HepG2 (cell line): ENCODE measurements at regions not wholly inside any gene's neighbourhood (a gene's known extent, or its start where the extent isn't known, plus 50 kb on each side); places are given as distances from the start of the nearest gene placed in this dataset.

Experiments used
- CTCF ChIP-seq: sonication (generic); formaldehyde crosslinking; IDR thresholded peaks from 2 replicates; pipeline ENCODE4 v1.5.0; 2020; ENCODE audit warnings: mild to moderate bottlenecking, missing genetic modification reagents, moderate library complexity
- EZH2 ChIP-seq: conservative IDR thresholded peaks from 2 replicates; pipeline ENCODE4 v1.6.1; 2012; ENCODE audit warnings: mild to moderate bottlenecking, low read depth, low read length, moderate library complexity
- REST ChIP-seq, 2 experiments: IDR thresholded peaks; 2 replicates each; pipeline ENCODE4 v1.6.1; 2011 to 2012; ENCODE audit warnings: low read length in 2 of 2, borderline replicate concordance in 1 of 2, low read depth in 1 of 2, mild to moderate bottlenecking in 1 of 2, moderate library complexity in 1 of 2
- SIN3A ChIP-seq: IDR thresholded peaks from 2 replicates; pipeline ENCODE4 v1.6.1; 2011; ENCODE audit warnings: low read depth, mild to moderate bottlenecking, control low read depth, low read length, borderline replicate concordance
- ZFP41 ChIP-seq: sonication (generic); formaldehyde crosslinking; IDR thresholded peaks from 2 replicates; pipeline ENCODE4 v1.4.0; 2020; ENCODE audit warnings: mild to moderate bottlenecking, missing genetic modification reagents, borderline replicate concordance

- TF ChIP-seq ZFP41 (CRISPR knock-in tag) = no peak
- no peak for TF ChIP-seq CTCF (CRISPR knock-in tag)
- TF ChIP-seq EZH2 = no peak
- no peak for TF ChIP-seq REST (IDR thresholded peaks at IDR 0.05; ENCODE audit: borderline replicate concordance in 1 of 2, low read depth in 1 of 2, low read length in 2 of 2)
- TF ChIP-seq SIN3A = no peak
Observed at GRCh38 chr17:20941872-20942271, 100.9 kb downstream of the USP22 start.
